A549 (cell line): ENCODE measurements at regions not wholly inside any gene's neighbourhood (a gene's known extent, or its start where the extent isn't known, plus 50 kb on each side); places are given as distances from the start of the nearest gene placed in this dataset.

Source experiments
- ATAC-seq, 2 experiments: fragments of 200-7000 bp in 1 of 2; fragments of >200 bp in 1 of 2; cut with Nextera tagmentation in 1 of 2; cut with Tn5 transposase in 1 of 2; 3 replicates each; pipeline versions ENCODE4 v1.8.0 to v1.9.1; 2018 to 2020; ENCODE audit warnings: mild to moderate bottlenecking in 1 of 2, moderate library complexity in 1 of 2
- CTCF ChIA-PET: fragments of 300-600 bp; sonication (Branson Sonifier 250); formaldehyde crosslinking; extraction: SDS; loops from one replicate; lab custom pipeline; 2021; ENCODE audit warnings: antibody characterized with exemption, inconsistent platforms; lab: Yijun Ruan, JAX
- POLR2A ChIA-PET: fragments of 350-600 bp; formaldehyde crosslinking; extraction: SDS; loops from one replicate; lab custom pipeline; 2021; ENCODE audit warnings: antibody characterized with exemption, inconsistent platforms; lab: Yijun Ruan, JAX
- DNase-seq, 2 experiments: peaks; one replicate each; pipeline versions ENCODE4 v3.0.0 to v3.0.0-alpha.2; 2011 to 2016; ENCODE audit warnings: low read depth in 1 of 2, low spot score in 1 of 2
- FAIRE-seq: peaks from 2 replicates; lab custom pipeline; 2011; peaks lifted over from hg19 to GRCh38; lab: Jason Lieb, UNC
- H3K27ac ChIP-seq, 2 experiments: fragments of >200 bp; sonication (Bioruptor Twin); formaldehyde crosslinking; 3 replicates each; pipeline ENCODE4 v1.5.1; 2016 to 2017
- H3K4me1 ChIP-seq: fragments of >200 bp; sonication (Bioruptor Twin); formaldehyde crosslinking; 3 replicates; pipeline ENCODE4 v1.6.1; 2016
- H3K4me2 ChIP-seq: fragments of >200 bp; sonication (Bioruptor Twin); formaldehyde crosslinking; 3 replicates; pipeline ENCODE4 v1.6.1; 2016
- H3K4me3 ChIP-seq: fragments of >200 bp; sonication (Bioruptor Twin); formaldehyde crosslinking; 3 replicates; pipeline ENCODE4 v1.5.1; 2016
- H3K9me3 ChIP-seq: fragments of >200 bp; sonication (Bioruptor Twin); formaldehyde crosslinking; 3 replicates; pipeline ENCODE4 v1.6.1; 2016
- ATOH8 ChIP-seq: fragments of 250-450 bp; sonication (Bioruptor Pico); IDR thresholded peaks from 2 replicates; pipeline ENCODE4 v1.5.0; 2020; ENCODE audit warnings: low read depth, mild to moderate bottlenecking, moderate library complexity
- CBX8 ChIP-seq: fragments of 200-600 bp; sonication (generic); IDR thresholded peaks from 2 replicates; pipeline ENCODE4 v1.6.1; 2016
- ESRRA ChIP-seq: fragments of 150-350 bp; IDR thresholded peaks from 2 replicates; pipeline ENCODE4 v1.6.1; 2014; ENCODE audit warnings: mild to moderate bottlenecking, low read length, borderline replicate concordance
- FOSB ChIP-seq: fragments of 250-450 bp; sonication (Bioruptor Pico); IDR thresholded peaks from 2 replicates; pipeline ENCODE4 v1.5.0; 2020; ENCODE audit warnings: mild to moderate bottlenecking, moderate library complexity
- FOXS1 ChIP-seq: fragments of 250-450 bp; sonication (Bioruptor Pico); IDR thresholded peaks from 2 replicates; pipeline ENCODE4 v1.5.0; 2020; ENCODE audit warnings: mild to moderate bottlenecking, moderate library complexity
- HDAC2 ChIP-seq: fragments of 200-600 bp; sonication (generic); IDR thresholded peaks from 2 replicates; pipeline ENCODE4 v1.6.1; 2016
- HMGXB4 ChIP-seq: fragments of 250-450 bp; sonication (Bioruptor Pico); IDR thresholded peaks from 2 replicates; pipeline ENCODE4 v1.5.0; 2021; ENCODE audit warnings: mild to moderate bottlenecking, moderate library complexity, borderline replicate concordance
- HOXA7 ChIP-seq: fragments of 250-450 bp; sonication (Bioruptor Pico); IDR thresholded peaks from 2 replicates; pipeline ENCODE4 v1.5.0; 2020; ENCODE audit warnings: mild to moderate bottlenecking, moderate library complexity
- HOXB13 ChIP-seq: fragments of 250-450 bp; sonication (Bioruptor Pico); IDR thresholded peaks from 2 replicates; pipeline ENCODE4 v1.5.0; 2020; ENCODE audit warnings: low read depth, mild to moderate bottlenecking, moderate library complexity
- JUN ChIP-seq, 2 experiments: fragments of >200 bp; sonication (Bioruptor Twin); formaldehyde crosslinking; IDR thresholded peaks; 2 replicates in 1 of 2; 3 replicates in 1 of 2; pipeline ENCODE4 v1.6.1; 2016 to 2017
- KDM1A ChIP-seq: fragments of 200-600 bp; sonication (generic); IDR thresholded peaks from 2 replicates; pipeline ENCODE4 v1.6.1; 2016; ENCODE audit warnings: low read depth, mild to moderate bottlenecking
- KDM5A ChIP-seq: fragments of 200-600 bp; sonication (generic); IDR thresholded peaks from 2 replicates; pipeline ENCODE4 v1.6.1; 2016; ENCODE audit warnings: antibody characterized with exemption, mild to moderate bottlenecking
- RARB ChIP-seq: fragments of 250-450 bp; sonication (Bioruptor Pico); IDR thresholded peaks from 2 replicates; pipeline ENCODE4 v1.8.0; 2021; ENCODE audit warnings: mild to moderate bottlenecking, moderate library complexity
- RNF2 ChIP-seq: fragments of 200-600 bp; sonication (generic); IDR thresholded peaks from 2 replicates; pipeline ENCODE4 v1.6.1; 2016; ENCODE audit warnings: low read depth, mild to moderate bottlenecking, antibody characterized with exemption, moderate library complexity, borderline replicate concordance
- SMC3 ChIP-seq: fragments of >200 bp; sonication (Bioruptor Twin); formaldehyde crosslinking; IDR thresholded peaks from 3 replicates; pipeline ENCODE4 v1.6.1; 2018; ENCODE audit warnings: inconsistent platforms
- ZC3H11A ChIP-seq: fragments of 450-650 bp; IDR thresholded peaks from 2 replicates; pipeline ENCODE4 v1.6.1; 2014; ENCODE audit warnings: antibody characterized with exemption, mild to moderate bottlenecking
- ZNF302 ChIP-seq: fragments of 250-450 bp; sonication (Bioruptor Pico); IDR thresholded peaks from 2 replicates; pipeline ENCODE4 v1.9.0; 2021; ENCODE audit warnings: inconsistent platforms, mild to moderate bottlenecking, moderate library complexity
- WGBS: methylation state at CpG from one replicate; pipeline ENCODE4 v1.1.6; 2017; ENCODE audit errors: missing lambda C conversion rate; 5-methylcytosine and 5-hydroxymethylcytosine counted together
- TF ChIP-seq, protein P1 (sequence below): fragments of >200 bp; sonication (Bioruptor Twin); formaldehyde crosslinking; IDR thresholded peaks from 3 replicates; pipeline ENCODE4 v1.5.1; 2016
- TF ChIP-seq, protein P2 (sequence below): IDR thresholded peaks from 2 replicates; pipeline ENCODE4 v1.6.1; 2012
- TF ChIP-seq, protein P3 (sequence below): IDR thresholded peaks from 2 replicates; pipeline ENCODE4 v1.6.1; 2012

DNA sequence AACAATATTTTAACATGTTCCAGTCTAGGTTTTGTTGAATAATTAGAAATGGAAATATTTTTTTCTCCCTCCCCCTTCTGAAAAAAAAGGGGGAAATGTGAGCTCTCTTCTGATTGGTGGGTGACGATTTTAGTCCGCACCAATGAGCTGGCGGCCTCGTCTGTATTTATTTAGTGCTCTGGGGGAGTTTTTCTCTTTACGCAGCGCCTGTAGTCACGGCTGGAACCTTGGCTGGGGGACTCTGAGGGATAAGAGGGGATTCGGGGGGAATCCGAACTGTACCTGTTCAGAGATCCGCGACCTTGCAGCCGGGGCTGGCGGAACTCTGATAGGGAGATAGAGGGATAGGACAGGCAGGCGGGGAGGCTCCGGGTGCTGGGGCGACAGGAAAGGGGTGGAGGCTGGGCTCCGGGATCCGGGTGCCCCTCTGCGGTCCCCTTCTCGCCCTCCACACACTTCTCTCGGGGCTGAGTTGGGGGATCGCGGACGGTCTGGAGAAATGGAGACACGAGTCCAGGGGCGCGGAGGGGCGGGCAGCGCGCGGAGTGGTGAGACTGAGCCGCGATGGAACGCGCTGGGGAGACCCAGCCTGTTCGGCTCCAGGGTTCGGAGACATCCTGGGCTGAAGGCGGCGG, 99.7 kb upstream of the HSD17B12 start:
- FAIRE-seq: no peak
- TF ChIP-seq SMC3 (no peak), ESRRA (no peak), FOXS1 (CRISPR knock-in tag) (no peak), ATOH8 (no peak)
- H3K4me2 ChIP-seq: peak overlapping the region; percentile 100
- no peaks in the 10 kb centered on the region for H3K9me3 ChIP-seq
- WGBS: 10% methylated on average over 30 of the region's 39 CpGs
- H3K4me3 ChIP-seq: peak overlapping the region; percentile 65
- no peak overlapping the region for H3K27ac ChIP-seq
- ChIA-PET CTCF (interaction anchor here (0.9 kb wide), 1 partner anchor 269 kb away, joined by 3 read pairs; no protein-coding TSS in a partner anchor), POLR2A (no interaction called here)
- peaks cover 36% of the 10 kb centered on the region; the same call in 2 of the 3 replicates for H3K4me1 ChIP-seq
- ATAC-seq: peak in 1 of 2 experiments; percentile 8; a peak in 3 of 6 replicates
- no peak for DNase-seq

DNA sequence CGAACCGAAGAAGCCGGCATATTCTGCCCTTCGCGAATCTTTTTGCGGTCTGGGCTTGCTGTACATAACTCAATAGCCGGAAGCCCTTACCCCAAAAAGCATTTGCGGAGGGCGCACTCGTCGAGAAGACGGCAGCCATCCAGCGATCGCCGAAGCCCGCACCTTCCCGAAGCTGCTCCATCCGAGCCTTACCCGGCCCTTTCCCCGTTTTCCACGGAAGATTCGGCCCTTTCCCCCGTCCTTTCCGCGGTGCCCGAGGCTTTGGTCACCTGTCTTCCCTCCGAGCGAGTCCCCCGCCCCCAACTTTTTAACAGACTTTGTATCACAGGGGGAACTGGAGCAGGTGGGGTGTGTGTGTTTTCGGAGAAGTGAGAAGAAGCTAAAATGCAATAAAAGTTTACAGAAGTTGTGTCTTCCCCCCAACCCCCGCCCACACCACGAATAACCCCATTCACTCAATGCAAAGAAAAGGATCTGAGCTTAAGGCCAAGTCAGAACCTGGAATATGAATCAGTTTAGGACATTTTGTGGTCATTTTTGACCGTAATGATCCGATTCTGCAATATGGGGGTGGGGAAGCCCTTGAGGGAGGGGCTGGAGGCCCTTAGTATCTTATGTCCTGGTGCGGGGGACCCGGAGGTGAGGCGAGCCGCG, 99.0 kb upstream of the HSD17B12 start:
- DNase-seq (no peak), FAIRE-seq (no peak), ATAC-seq (no peak)
- H3K9me3 ChIP-seq: no peaks in the 10 kb centered on the region
- H3K4me3 ChIP-seq: peak overlapping the region; percentile 65; the same call in 2 of the 3 replicates
- peaks cover 29% of the 10 kb centered on the region; the same call in 2 of the 3 replicates for H3K4me1 ChIP-seq
- POLR2A ChIA-PET: no interaction called here
- H3K4me2 ChIP-seq: peak overlapping the region; percentile 100
- CTCF ChIA-PET: no interaction called here
- WGBS: 13% methylated on average over 39 of the region's 39 CpGs
- H3K27ac ChIP-seq: no peak overlapping the region
- TF ChIP-seq, protein P1, sequence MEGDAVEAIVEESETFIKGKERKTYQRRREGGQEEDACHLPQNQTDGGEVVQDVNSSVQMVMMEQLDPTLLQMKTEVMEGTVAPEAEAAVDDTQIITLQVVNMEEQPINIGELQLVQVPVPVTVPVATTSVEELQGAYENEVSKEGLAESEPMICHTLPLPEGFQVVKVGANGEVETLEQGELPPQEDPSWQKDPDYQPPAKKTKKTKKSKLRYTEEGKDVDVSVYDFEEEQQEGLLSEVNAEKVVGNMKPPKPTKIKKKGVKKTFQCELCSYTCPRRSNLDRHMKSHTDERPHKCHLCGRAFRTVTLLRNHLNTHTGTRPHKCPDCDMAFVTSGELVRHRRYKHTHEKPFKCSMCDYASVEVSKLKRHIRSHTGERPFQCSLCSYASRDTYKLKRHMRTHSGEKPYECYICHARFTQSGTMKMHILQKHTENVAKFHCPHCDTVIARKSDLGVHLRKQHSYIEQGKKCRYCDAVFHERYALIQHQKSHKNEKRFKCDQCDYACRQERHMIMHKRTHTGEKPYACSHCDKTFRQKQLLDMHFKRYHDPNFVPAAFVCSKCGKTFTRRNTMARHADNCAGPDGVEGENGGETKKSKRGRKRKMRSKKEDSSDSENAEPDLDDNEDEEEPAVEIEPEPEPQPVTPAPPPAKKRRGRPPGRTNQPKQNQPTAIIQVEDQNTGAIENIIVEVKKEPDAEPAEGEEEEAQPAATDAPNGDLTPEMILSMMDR: no peak
- TF ChIP-seq SMC3 (no peak), RARB (CRISPR knock-in tag) (no peak), CBX8 (no peak), KDM1A (no peak), RNF2 (no peak), HMGXB4 (CRISPR knock-in tag) (no peak), FOSB (CRISPR knock-in tag) (no peak), FOXS1 (CRISPR knock-in tag) (no peak), HOXB13 (no peak), ZC3H11A (no peak), ZNF302 (CRISPR knock-in tag) (no peak), HOXA7 (no peak), JUN (IDR thresholded peaks at IDR 0.05) (no peak), HDAC2 (no peak), KDM5A (no peak)
- TF ChIP-seq, protein P2, sequence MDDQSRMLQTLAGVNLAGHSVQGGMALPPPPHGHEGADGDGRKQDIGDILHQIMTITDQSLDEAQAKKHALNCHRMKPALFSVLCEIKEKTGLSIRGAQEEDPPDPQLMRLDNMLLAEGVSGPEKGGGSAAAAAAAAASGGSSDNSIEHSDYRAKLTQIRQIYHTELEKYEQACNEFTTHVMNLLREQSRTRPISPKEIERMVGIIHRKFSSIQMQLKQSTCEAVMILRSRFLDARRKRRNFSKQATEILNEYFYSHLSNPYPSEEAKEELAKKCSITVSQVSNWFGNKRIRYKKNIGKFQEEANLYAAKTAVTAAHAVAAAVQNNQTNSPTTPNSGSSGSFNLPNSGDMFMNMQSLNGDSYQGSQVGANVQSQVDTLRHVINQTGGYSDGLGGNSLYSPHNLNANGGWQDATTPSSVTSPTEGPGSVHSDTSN: no peak
- TF ChIP-seq, protein P3, sequence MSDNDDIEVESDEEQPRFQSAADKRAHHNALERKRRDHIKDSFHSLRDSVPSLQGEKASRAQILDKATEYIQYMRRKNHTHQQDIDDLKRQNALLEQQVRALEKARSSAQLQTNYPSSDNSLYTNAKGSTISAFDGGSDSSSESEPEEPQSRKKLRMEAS: no peak
